T-helper 9 cell (primary cell): ENCODE measurements at regions not wholly inside any gene's neighbourhood (a gene's known extent, or its start where the extent isn't known, plus 50 kb on each side); places are given as distances from the start of the nearest gene placed in this dataset.
A peak's percentile ranks its signal among the peaks of the same experiment; 100 is the strongest.
"Not testable (repeated sequence)": the region's sequence is repeated elsewhere in the genome, so short reads cannot be mapped to it uniquely, and the experiment has no call there.

Source experiments
- DNase-seq: peaks from one replicate; pipeline ENCODE4 v3.0.0-alpha.2; 2020

DNA sequence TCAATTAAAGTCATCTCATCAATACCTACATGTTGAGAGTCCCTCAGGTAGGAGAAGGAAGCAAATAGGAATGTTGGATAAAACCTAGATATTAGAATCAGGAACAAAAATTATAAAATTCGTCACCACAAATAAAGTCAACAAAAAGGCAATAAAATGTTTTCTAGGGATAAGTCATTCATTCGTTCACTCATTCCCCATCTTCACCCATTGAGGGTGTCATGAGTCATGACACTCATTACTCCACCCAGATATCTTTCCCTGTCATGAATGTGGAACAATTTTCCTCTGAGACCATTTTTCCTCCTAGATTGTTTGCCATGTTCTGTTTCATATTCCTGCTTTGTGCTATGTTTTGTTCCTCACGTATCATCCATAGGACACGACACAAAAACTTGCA, 50.9 kb upstream of the OLIG3 start:
- no peak for DNase-seq

DNA sequence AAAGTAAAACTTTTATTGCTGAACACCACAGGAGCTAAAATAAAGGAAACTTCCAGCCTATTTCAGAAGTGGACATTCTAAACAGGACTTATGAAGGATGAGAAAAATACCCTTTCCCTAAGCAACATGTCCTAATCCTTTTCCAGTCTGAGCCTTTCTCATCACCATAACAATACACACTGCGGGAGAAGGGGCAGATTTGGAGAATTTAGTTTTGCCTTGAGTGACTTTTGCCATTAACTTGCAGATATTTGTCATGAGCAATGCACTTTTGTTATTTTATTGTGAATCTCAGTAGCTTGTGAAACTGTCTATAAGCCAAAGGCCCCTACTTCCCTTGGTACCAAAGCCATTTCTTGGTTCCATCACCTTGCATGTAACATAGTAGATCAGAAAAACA, 53.0 kb upstream of the OLIG3 start:
- DNase-seq, result no peak

DNA sequence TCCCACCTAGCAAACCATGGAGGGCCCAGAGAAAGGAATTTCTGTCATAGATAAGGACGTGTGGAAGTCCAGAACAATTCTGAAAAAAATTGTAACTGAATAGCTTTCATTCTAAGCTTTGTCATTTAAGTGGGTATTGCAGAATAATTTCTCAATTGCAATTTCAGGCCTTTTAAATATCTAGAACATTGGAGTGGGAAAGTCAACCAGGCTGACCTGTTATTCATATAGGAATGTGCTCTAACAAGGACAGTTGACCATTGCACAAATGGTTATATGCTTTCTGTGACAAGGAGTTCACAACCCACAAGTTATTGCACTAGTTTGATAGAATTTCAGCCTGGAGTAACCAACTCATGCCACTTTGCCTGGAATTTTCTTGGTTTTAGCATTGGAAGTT, 53.4 kb upstream of the OLIG3 start:
- DNase-seq, result no peak

DNA sequence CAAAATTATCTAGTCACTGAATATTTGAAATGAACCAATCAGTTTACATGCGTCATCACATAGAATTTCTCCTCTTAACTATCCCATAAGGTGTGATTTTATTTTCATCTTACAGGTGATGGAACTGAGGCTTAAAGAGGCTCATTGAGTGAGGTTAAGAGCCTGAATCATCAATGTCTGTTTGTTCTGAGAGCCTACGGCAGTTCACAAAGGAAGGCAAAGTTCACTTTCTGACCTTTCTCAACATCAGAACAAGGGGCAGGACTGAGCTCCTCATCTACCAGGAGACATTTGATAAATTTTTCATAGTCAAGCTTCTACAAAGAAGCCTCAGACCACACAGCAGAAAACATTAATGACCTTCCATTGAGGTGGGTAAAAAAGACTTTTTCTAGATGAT, 54.9 kb upstream of the OLIG3 start:
- DNase-seq, result no peak

DNA sequence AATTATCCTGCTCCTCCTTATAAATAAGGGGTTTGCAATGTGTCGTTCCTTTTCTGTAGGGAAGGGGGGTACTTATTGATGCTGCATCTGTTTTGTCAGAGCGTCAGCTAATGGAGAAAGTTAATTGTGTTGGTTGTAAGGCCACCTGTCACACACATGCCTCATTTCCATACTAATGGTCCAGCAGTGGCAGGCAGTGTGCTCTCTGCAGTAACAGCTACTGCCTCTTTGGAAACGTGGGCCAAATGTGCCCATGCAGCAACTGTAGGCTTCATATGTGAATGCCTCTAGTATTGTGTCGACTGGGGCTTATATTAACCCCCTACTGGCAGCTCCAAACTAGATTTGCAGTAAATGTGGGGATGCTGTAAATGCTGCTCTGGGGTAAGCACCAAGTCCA, 56.3 kb upstream of the OLIG3 start:
- DNase-seq, result no peak

DNA sequence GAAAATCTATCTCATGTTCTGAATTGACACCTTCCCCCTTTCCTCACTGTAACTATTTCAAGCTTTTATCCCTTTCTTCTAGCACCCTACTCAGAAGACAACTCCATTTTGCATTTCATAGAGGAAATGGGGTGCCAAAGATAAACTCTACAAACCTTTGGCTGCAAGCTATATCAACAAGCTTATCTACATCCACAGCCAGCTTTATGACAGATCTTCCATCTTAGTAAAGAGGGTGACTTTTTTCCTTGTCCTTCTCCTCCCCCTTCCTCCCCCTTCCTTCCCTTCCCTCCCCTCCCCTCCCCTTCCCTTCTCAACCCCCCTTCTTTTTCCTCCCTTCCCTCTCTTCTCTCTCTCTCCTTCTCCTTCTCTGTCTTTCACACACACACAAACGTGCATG, 58.0 kb upstream of the OLIG3 start:
- DNase-seq, result no peak

DNA sequence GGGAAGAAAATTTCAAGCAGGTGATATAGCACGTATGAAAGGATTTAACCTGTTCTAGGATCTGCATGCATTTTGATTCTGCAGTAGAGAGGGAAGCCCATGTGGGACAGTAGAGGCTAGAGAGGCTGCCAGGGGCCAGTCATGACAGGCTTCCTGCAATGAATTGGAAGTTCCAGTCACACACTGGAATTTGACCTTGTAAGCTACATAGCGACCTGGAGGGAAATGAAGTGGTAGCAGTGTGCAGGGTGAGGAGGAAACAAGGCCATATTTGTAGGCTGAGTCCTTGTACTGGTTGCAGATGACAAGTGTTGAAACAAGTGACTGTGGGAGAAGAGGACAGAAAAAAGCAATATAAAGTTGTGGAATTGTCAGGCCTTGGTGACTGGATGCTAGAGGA, 58.6 kb upstream of the OLIG3 start:
- no peak for DNase-seq

DNA sequence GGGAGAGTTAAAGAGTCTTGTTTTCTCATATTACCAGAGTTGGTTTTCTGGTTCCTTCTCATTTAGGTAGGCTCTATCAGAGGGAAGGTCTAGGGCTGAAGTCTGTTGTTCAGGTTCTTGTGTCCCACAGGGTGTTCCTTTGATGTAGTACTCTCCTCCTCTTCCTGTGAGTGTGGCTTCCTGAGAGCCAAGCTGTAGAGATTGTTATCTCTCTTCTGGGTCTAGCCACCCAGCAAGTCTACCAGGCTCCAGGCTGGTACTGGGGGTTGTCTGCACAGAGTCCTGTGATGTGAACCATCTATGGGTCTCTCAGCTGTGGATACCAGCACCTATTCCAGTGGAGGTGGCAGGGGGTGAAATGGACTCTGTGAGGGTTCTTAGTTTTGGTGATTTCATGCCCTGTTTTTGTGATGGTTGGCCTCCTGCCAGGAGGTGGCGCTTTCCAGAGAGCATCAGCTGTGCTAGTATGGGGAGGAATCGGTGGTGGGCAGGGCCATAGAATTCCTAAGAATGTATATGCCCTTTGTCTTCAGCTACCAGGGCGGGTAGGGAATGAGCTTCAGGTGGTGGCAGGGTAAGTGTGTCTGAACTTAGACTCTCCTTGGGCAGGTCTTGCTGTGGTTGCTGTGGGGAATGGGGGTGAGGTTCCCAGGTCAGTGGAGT, 65.5 kb upstream of the OLIG3 start:
- DNase-seq, result not testable (repeated sequence)

DNA sequence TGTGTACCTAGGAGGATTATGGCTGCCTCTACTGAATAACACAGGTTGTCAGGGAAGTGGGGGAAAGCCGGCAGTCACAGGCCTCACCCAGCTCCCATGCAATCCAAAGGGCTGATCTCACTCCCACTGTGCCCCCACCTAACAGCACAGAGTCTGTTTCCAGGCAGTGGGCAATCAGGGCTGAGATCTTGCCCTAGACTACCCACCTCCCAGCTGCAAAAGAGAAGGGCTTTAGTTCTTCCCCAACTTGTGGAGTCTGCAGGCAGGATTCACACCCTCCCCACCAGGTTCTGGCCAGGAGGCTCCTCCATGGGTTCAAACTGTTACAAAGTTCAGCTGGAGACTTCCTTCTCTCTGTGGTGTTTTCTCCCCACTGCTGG, 66.0 kb upstream of the OLIG3 start:
- DNase-seq, result no peak

DNA sequence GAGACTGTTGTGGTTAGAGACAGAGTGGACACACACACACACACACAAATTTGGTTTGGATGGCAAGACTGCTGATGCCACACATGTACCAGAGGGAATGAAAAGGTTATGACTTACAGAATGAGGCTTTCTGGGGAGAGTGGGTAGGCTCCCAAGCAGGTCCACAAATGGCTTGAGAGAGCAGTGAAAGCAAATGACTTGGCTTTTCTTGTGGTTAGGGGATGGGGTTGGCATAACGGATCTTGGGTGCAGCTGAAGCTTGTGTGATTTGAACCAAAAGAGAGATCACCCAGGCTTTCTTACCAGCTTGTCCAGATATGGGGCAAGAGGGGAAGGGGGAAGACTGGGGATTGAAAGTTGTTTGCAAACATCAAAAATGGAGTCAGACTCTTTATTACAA, 73.9 kb upstream of the OLIG3 start:
- DNase-seq, result no peak

DNA sequence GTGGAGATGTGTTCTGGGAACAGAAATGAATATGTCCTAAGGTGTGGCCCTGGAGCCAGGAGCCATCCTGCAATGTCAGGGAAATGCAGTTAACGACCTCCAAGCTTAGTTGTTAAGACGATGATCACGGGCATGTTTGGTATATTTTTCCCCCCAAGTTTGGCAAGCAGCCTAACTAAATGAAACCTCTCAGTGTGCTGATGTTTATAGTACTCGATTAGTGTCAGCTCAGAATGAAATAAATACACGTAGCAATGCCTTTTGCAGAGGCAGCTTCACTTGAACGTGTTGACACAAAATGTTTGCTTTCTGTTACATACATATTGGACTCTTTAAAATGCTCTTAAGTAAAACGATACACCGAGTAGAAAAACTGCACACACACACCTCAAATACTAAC, 76.2 kb upstream of the OLIG3 start:
- DNase-seq, result no peak

DNA sequence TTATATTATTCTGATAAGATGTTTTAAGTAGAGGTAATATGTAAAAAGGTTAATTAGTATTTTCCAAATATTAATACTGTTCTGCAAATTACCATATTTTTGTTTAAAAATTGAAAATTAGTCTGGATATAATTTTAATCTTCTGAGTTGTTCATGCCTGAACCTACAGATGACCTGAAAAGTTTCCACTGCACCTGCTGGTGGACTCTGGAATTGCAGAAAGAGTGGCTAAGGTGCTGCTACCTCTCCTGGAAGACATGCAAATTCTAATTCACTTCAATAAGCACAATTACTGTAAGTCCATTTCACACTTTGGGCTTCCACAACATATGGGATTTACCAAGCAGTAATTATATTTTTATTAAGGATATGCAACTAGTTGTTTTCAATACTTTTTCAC, 77.7 kb upstream of the OLIG3 start:
- peak; percentile 58 for DNase-seq

DNA sequence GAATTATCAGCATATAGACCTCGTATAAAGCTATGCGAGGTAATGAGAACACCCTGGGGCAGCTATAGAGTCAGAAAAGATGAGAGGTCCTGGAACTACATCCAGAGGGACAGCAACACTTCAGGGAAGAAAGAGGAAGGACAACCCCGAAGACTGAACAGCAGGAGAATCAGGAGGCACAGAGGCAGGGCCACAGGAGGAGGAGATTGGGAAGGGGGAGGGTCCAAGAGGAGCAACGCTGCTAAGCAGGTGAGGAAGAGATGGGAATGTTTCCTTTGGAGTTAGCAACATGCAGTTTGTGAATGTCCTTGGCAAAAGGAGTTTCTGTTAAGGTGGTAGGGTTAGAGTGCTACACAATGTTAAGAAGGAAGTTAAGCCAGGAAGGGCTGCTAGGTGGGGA, 79.5 kb upstream of the OLIG3 start:
- DNase-seq, result no peak

DNA sequence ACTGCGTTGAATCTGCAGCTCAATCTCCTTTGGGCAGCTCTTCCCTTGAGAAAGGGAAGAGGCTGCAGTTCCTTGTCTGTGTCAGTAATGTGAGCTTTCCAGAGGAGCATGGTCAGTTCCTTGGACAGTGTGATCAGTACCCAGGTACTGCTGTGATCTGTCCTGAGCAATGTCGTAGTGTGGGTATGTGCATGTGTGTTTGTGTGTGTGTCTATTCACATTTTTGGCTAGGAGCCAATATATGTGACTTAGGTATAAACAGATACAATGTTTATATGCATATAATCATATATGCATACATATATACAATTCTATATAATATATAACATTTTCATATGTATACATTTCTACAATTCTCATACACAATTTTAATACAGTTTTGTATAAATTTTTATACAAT, 85.4 kb upstream of the OLIG3 start:
- DNase-seq, result no peak

DNA sequence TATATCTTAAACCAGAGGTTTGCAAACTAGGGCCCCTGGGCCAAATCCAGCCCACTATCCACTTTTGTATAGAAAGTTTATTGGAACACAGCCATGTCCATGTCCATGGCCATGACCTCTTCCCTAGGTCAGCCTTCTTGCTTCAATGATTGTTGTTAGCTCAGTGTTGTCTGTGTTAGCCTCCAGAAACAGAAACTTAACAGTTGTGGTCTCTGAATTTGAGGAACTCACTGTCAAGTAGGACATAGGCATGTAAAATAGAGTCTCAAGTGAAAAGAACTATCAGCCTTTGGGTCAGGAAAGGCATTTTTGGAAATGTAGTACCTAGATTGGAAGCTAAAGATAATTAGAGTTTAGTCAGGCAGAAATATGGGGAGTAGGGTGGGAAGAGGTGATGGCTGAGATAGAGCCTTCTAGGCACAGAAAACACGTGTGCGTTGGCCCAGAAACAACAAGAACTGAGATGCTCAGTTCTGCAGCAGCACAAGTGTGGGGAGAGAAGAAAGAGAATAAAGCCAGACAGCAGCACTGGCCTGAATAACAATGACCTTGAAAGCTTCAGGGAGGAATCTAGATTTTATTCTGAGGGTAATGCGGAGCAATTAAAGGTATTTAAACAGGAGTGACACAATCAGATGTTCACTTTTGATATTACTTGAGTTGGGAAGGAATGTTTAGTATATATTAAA, 87.0 kb upstream of the OLIG3 start:
- DNase-seq, result no peak

DNA sequence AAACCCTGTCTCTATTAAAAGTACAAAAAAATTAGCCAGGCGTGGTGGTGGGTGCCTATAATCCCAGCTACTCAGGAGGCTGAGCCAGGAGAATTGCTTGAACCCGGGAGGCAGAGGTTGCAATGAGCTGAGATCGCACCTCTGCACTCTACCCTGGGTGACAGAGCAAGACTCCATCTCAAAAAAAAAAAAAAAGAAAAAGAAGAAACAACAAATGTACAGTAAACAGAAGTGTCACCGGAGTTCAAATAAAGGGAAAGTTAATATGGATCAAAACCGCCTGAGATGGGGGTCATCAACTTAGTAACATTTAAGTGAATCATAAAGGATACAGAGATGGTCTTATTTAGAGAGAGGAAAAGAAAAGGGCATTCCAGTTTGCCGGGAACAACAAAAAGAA, 89.3 kb upstream of the OLIG3 start:
- not testable (repeated sequence) for DNase-seq

DNA sequence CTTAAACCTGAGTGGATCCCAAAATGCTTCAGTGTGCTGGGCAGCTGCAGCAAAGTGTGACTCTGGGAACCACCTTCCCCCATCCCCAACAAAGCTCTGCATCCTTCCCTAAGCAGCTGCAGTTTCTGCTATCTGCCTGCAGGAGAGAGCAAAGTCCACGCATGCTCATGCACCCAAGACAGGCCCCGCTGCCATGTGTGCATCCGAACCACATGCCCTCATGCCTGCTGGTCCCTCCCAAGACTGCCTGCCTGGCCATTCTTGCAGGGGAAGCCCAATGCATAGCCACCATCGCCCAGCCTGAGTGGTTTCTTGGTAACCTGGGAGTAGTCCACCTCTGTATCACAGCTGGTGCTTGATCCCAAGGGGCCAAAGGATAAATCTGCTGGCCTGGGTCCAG, 94.3 kb upstream of the OLIG3 start:
- DNase-seq, result no peak

DNA sequence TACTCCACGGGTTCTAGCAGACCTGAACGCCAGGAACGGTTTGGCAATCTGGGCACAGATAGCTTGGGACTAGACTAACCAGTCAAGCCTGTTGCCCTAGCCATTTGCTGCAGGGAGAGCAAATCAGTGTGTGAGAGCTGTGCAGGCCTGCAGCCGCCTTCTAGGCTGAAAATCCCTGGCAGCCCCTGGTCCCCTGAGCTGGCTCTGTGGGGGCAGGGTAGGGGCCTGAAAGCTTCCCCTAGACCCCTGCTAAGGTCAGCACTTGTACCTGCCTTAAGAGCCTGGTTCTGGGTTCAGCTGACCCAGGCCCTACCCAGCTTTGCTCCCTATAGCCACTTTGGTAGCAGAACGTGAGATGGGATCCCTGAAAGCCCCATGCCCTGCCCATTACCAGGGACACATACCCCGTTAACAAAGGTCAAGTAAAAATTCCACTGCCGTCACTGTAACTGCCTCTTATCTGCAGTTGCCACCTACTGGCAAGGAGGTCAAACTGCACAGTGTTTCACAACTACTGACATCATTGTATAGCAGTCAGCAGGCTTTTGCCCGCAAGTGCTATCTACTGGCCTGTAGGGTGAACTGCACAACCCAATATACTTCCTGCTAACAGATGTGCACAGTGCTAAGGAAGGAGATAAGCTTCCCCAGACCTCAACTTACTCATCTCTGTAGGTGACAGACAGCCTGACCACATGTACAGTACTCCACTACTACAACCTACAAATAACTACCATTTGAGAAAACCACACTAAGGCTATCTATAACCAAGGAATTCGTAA, 95.1 kb upstream of the OLIG3 start:
- peak; percentile 29 for DNase-seq

DNA sequence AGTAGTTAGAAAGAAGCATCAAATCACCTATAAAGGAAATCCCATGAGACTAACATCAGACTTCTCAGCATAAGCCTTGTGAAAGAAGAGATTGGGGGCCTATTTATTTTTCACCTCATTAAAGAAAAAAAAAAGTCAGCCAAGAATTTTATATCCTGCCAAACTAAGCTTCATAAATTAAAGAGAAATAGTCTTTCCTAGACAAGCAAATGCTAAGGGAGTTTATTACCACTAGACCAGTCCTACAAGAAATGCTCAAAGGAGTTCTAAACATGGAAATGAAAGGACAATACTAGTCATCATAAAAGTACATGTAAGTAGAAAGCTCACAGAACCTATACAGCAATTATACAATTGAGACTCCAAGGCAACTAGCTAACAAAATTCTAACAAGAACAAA, 96.5 kb upstream of the OLIG3 start:
- no peak for DNase-seq

DNA sequence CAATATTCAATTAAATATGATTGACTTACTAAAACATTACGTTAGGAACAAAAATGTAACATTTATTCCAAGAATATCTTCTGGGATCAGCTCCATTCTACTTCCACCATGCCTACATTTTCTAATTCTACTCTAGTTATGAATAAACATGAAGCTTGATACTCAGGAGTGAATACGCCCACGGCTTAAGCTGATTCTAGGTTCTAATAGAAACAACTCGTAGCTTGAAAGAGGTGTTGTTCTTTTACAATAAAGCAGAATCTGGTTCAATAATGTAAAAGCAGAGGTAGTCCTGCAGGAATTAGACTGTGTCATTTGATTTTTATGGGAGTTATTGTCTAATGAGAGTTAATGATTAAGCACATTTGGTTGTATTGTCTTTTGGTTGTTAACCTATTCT, 107.3 kb upstream of the OLIG3 start:
- no peak for DNase-seq

DNA sequence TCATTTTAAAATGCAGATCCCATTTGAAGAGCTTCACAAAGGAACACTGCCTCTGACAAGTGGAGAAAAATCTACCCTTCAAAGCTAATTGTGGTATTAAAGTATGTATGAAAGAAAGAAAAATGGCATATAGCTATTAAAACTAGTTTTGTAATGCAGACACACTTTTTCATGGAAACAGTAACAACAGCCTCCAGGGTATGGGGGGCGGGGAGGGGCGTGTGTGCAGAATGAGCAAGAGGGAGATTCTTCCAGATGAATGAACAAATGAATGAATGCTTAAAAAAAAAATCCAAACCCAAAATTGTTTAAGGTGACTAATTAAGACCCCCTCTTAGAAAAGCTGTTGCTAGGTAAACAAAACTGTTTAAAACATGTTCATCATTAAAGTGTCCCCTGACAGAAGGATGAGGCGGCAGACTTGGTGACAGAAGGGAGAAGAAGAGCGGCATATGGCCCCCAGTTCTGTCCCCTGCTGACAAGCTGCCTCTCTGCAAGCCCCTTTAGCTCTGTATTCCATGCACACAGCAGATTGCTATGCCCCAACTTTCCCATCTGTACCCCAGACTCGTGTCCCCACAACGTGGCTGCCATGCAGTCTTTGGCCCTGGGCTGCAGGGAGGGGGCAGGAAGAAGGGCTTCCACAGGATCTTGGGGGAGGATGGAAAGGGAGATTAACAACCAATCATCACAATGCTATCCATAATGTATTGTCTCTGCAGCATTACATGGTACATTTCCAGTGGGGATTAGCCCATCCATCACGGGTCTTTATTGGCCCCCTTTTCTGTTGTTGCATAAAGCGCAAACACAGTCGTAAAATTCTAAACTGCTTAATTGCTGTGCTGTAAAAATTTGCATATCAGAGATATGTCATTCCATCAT, 108.4 kb upstream of the OLIG3 start:
- DNase-seq, result no peak

DNA sequence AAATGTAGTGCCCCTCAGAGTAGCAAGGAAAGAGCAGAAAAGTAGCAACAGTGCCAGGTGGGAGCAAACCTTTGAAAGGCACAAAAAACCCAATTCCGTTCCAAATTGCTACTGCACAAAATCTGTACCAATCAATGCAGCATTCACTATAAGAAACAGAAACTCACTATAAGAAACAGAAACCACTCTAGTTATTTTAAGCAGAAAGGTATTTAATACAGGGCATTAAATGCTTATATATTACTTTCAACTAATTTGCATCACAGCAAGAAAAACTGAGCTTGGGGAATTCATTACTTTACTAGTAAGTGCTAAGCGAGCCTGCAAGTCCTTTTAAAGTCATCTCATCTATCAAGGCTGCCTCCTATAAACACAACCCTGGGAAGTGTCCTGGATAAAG, 116.5 kb upstream of the OLIG3 start:
- no peak for DNase-seq

DNA sequence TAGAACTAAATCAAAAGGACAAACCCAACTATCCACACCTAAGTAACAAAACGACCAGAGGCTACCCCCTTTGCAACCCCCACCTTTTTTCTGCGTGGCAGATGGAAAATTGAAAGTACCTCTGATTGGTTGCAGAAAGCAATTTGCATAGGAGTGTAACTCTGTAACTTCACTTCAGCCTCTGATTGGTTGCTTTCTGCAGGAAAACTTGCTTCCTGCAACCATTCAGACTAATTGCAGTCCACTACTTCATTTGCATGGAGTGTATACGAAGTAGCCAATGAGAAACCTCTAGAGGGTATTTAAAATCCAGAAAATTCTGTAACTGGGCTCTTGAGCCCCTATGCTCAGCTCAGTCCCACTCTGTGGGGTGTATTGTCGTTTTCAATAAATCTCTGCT, 129.1 kb upstream of the OLIG3 start:
- no peak for DNase-seq
